Activated CD4-positive, alpha-beta T cell treated with anti-CD3 and anti-CD28 coated beads for 48 hours (primary cell): ENCODE measurements at regions not wholly inside any gene's neighbourhood (a gene's known extent, or its start where the extent isn't known, plus 50 kb on each side); places are given as distances from the start of the nearest gene placed in this dataset.

Experiments used
- DNase-seq: peaks from one replicate; pipeline ENCODE4 v3.0.0-alpha.2; 2020

- no peak for DNase-seq
Observed at GRCh38 chr5:67537439-67538148, 341.0 kb upstream of the CD180 start.

GRCh38 chr5:67536866-67537265 is 340.3 kb upstream of the CD180 start:
- no peak for DNase-seq

DNA sequence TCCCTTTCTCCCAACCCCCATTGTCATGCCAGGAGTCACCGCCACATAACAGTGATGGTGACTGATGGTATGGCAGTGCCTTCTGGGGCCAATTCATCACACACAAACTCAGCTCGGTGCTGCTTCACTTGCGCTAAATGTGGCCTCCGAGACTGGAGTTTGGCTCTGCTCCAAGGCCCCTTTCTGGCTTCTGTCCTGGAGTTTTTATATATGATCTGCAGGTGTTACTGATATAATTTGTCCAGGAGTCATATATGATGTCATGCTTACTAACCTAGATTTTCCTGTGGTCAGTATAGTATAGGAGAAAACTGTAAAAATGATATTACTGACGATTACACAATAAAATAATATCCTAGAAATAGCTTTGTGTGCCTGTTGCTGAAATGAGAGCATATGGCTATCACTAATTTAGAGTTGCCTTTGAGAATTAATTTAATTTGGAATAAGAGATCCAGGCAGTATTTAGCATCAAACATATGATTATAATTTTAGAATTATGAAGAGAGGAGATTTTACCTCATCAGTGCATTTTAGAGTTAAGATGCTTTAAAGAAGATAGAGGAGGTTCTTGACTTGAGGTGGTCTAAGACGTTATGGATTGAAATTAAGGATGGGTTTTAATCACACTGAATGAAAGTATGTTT is 334.1 kb upstream of the CD180 start:
- no peak for DNase-seq

DNA sequence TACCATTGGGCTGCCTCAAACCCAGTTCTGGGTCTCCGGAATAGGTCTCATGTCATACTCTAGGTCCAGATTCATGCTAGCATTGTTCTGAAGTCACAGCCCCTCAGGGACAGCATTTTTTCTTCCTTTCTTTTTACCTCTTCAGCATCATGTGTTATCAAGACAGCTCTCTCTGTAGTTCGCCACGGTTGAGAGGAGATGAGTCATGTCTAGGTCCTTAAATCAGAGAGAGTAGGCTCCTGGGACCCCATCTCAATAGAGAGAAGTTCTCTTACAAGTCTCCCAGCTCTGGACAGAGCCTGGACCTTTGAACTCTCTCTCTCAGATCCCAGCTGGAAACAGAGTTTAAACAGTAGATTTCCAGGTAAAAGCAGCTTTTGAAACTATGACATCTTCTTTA is 332.4 kb upstream of the CD180 start:
- no peak for DNase-seq

DNA sequence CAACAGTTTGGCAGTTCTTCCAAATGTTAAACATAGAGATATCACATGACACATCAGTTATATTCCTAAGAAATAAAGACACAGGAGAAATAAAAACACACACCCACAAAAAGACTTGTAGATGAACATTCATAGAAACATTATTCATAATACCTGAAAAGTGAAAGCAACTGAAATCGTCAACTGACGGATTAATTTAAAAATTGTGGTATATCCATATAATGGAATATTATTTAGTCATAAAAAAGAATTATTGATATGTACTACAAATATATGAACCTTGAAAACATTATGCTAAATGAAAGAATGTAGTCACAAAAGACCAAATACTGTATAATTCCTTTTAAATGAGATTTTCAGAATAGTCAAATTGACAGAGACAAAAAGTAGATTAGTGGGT is 330.2 kb upstream of the CD180 start:
- DNase-seq, result no peak

DNA sequence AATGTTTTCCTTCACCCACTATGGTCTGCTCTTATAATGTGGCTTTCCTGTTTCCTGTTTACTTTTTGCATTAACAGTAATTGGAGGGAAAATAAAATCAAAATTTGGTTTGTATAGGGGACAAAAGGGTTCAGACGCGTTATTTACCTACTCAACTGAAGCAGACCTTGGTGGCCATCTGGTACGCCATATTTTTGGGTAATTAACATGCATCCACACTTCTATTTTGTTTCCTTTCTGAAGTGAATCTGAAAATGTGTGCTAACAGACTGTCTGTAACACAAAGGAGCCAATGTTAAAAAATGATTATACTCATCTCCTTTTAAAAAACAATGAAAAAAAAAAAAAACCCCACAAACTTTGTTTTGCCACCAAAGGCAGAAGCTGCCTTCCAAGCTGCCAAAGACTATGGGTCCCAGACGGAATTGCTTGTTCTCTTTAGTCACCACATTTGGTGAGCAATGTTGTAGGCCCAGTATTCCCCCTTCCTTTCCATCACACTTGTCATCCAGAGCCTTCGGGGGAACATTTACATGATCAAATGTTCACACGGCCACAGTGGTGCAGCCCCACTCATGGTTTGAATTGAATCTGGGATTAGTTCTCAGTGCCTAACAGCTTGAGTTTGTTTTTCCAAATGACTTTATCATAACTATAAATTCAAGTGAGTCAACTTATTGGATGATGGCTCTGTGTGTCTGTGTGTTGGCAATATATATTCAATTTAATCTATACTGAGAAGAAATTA is 323.7 kb upstream of the CD180 start:
- DNase-seq, result no peak

- no peak for DNase-seq
Observed at GRCh38 chr5:67518227-67518626, 321.6 kb upstream of the CD180 start.

GRCh38 chr5:67516948-67517565 is 320.5 kb upstream of the CD180 start:
- no peak for DNase-seq

DNA sequence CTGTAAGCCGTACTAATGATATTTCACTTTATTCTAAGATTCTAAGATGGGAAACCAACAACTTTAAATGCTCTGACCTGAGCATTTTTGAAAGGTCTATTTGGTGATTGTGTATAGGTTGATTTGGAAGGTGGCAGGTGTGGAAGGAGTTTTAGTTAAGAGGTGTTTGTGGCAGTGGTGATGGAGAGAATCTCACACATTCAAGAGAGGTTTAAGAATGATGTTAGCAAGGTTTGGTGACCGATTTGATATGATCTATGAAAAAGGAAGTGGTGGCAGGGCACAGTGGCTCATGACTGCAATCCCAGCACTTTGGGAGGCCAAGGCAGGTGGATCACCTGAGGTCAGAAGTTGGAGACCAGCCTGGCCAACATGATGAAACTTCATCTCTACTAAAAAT is 319.2 kb upstream of the CD180 start:
- DNase-seq, result no peak

DNA sequence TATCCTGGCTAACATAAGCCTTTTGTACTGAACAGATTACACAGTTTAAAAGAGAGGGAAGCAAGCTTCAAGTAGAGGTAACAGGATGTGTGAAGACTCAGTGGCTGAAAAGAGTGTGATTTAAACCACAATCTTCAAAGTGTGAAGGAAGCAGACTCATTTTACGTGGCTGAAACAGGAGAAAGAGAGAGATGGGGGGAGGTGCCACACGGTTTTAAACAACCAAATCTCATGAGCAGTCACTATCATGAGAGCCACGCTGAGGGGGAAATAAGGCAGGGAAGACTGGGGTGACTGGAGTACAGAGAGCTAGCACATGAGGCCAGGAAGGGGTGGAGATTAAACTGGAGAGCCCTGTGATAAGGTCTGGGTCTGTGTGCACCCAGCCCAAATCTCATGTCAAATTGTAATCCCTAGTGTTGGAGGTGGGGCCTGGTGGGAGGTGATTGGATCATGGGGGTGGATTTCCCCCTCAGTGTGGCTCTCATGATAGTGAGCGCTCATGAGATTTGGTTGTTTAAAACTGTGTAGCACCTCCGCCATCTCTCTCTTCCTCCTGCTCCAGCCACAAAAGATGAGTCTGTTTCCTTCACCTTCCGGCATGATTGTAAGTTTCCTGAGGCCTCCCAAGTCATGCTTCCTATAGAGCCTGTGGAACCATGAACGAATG is 318.6 kb upstream of the CD180 start:
- peak; percentile 58 for DNase-seq

GRCh38 chr5:67512758-67513157 is 316.2 kb upstream of the CD180 start:
- DNase-seq, result no peak

DNA sequence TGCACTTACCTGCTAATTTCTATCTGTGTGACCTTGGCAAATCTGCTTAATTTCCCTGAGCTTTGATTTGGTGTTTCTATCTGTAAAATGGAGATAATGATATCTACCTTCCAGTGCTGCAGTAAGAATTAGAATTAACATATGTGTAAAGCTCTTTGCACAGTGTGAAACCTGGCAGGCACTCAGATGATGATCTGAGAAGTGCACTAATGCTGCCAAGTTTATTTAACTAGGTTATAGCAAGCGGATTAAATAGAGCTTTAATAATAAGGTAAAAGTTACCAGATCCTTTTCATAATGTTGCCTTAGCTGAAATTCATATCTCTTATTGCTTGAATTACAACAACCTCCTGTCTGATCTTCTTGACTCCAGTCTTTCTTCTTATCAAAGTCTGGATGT is 315.3 kb upstream of the CD180 start:
- DNase-seq, result no peak

DNA sequence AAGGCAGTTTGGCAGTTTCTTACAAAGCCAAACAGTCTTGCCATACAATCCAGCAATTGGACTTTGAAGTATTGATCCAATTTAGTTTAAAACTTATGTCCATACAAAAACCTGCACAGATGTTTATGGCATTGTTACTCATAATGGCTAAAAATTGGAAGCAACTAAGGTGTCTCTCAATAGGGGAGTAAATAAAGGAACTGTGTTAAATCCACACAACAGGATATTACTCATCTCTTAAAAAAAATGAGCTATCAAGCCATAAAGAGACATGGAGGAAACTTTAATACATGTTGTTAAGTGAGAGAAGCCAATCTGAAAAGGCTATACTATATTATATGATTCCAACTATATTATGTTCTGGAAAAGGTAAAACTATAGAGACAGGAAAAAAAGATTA is 313.6 kb upstream of the CD180 start:
- no peak for DNase-seq

GRCh38 chr5:67509402-67510186 is 313.0 kb upstream of the CD180 start:
- no peak for DNase-seq

DNA sequence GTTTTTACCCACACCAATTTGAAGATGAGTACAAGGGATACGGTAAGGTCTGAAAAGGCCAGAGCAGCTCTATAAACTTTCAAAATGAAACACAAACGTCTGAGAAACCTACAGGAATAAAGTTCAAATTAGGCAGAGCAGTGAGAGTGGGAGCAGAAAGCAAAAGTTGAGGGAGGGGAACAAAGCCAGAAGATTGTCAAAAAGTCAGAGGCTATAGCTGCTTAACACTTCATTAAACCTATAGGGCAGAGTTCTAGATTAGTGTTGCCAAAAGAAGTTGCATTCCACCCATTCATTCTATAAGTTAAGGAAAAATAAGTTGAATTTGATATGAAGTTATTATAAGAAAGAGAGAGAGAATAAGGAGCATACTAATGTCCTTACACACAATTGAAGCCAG is 309.6 kb upstream of the CD180 start:
- no peak for DNase-seq

- no peak for DNase-seq
Observed at GRCh38 chr5:67502951-67503350, 306.4 kb upstream of the CD180 start.

- no peak for DNase-seq
Observed at GRCh38 chr5:67496051-67496450, 299.5 kb upstream of the CD180 start.

- no peak for DNase-seq
Observed at GRCh38 chr5:67495072-67495471, 298.5 kb upstream of the CD180 start.

GRCh38 chr5:67494186-67494855 is 297.7 kb upstream of the CD180 start:
- DNase-seq, result no peak

- peak; percentile 6 for DNase-seq
Observed at GRCh38 chr5:67493676-67494075, 297.1 kb upstream of the CD180 start.

DNA sequence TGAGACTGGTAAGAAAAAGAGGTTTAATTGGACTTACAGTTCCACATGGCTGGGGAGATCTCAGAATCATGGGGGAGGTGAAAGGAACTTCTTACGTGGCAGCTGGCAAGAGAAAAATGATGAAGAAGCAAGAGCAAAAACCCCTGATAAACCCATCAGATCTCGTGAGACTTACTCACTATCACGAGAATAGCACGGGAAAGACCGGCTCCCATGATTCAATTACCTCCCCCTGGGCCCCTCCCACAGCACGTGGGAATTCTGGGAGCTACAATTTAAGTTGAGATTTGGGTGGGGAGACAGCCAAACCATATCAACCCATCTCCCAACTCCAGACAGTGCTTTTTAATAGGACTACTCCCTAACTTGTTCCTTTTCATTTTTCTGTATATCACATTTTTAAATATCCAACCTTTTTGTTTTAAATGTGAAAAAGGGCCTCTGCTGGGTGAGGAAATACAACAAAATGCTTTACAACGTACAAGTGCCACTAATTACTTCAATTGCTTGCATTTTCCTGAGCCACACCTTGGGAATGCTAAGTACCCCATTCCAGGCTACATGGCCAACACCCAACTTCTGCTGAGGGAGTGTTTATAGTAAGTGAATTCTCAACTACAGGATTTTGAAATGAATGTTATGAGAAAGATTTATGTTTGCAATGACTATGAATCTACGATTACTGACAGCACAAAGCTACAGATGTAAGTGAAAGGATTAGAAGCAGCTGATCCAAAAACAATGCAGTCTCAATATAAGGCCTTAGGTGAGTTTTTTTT is 294.1 kb upstream of the CD180 start:
- DNase-seq, result no peak
